Lower leg skin (tissue), 3 donors: ENCODE measurements at regions not wholly inside any gene's neighbourhood (a gene's known extent, or its start where the extent isn't known, plus 50 kb on each side); places are given as distances from the start of the nearest gene placed in this dataset.

ENCODE experiments used
- POLR2A ChIP-seq, 2 donors: fragments of 450-650 bp; IDR thresholded peaks; one replicate each; pipeline ENCODE4 v1.6.1; 2016 to 2017; ENCODE audit warnings: antibody characterized with exemption in 2 of 2, mild to moderate bottlenecking in 1 of 2, moderate library complexity in 1 of 2
- TF ChIP-seq, protein P1 (sequence below), 3 donors: fragments of 450-650 bp; IDR thresholded peaks; one replicate each; pipeline ENCODE4 v1.5.1; 2016; ENCODE audit warnings: antibody characterized with exemption in 3 of 3, mild to moderate bottlenecking in 3 of 3, moderate library complexity in 2 of 3

DNA sequence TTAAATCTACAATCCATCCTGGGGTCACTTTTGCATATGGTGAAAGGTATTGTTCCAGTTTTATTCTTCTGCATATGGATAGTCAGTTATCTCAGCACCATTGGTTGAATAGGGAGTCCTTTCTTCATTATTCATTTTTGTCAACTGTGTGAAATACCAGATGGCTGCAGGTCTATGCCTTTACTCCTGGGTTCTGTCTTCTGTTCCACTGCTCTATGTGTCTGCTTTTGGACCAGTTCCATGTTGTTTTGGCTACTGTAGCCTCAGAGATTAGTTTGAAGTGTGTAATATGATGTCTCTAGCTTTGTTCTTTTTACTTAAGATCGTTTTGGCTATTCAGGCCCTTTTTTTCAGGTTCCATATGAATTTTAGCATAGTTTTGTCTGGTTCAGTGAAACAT, 795.8 kb downstream of the OTOL1 start:
- TF ChIP-seq, protein P1, sequence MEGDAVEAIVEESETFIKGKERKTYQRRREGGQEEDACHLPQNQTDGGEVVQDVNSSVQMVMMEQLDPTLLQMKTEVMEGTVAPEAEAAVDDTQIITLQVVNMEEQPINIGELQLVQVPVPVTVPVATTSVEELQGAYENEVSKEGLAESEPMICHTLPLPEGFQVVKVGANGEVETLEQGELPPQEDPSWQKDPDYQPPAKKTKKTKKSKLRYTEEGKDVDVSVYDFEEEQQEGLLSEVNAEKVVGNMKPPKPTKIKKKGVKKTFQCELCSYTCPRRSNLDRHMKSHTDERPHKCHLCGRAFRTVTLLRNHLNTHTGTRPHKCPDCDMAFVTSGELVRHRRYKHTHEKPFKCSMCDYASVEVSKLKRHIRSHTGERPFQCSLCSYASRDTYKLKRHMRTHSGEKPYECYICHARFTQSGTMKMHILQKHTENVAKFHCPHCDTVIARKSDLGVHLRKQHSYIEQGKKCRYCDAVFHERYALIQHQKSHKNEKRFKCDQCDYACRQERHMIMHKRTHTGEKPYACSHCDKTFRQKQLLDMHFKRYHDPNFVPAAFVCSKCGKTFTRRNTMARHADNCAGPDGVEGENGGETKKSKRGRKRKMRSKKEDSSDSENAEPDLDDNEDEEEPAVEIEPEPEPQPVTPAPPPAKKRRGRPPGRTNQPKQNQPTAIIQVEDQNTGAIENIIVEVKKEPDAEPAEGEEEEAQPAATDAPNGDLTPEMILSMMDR (IDR thresholded peaks at IDR 0.05): no peak
- TF ChIP-seq POLR2A (IDR thresholded peaks at IDR 0.05): no peak
